Mesothelial cell of epicardium (in vitro differentiated cells): ENCODE measurements at regions not wholly inside any gene's neighbourhood (a gene's known extent, or its start where the extent isn't known, plus 50 kb on each side); places are given as distances from the start of the nearest gene placed in this dataset.

Source experiments
- DNase-seq, 2 experiments: peaks; one replicate each; pipeline ENCODE4 v3.0.0; 2021; ENCODE audit warnings: low spot score in 2 of 2; ENCODE audit not compliant: unreplicated experiment in 2 of 2
- H3K27ac Mint-ChIP-seq: 2 replicates; pipeline ENCODE4 v1.8.0; 2021; ENCODE audit warnings: mixed read lengths
- H3K27me3 Mint-ChIP-seq: 2 replicates; pipeline ENCODE4 v1.8.0; 2021; ENCODE audit warnings: low read depth, mixed read lengths
- H3K36me3 Mint-ChIP-seq: 2 replicates; pipeline ENCODE4 v1.8.0; 2021; ENCODE audit warnings: mixed read lengths
- H3K4me1 Mint-ChIP-seq: 2 replicates; pipeline ENCODE4 v1.8.0; 2021; ENCODE audit warnings: mixed read lengths
- H3K4me3 Mint-ChIP-seq: 2 replicates; pipeline ENCODE4 v1.8.0; 2021; ENCODE audit warnings: mild to moderate bottlenecking, moderate library complexity, mixed read lengths
- H3K9me3 Mint-ChIP-seq: 2 replicates; pipeline ENCODE4 v1.8.0; 2021; ENCODE audit warnings: mixed read lengths
- TF ChIP-seq, protein P1 (sequence below): fragments of 200-600 bp; sonication (generic); IDR thresholded peaks from one replicate; pipeline ENCODE4 v1.5.0; 2021; ENCODE audit warnings: antibody characterized with exemption; ENCODE audit not compliant: unreplicated experiment

DNA sequence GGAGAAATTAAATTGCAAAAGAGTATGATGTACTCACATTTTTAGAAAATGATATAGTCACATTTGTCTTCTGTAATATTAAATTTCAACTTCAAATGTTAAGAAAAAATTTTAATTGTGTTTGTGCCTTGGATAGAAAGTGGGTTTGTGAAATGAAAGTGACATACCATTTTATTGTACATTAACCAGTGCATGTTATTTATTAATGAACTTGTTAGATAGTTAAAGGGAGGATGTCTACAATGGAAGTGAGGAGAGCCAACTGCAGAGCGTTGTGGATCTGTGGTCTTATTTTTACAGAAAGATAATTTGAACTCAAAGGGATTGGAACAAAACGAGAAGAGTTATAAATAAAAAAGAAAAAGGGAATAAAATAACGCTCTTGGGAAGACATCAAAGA lies 291.7 kb downstream of the ARL4A start:
- no peak for DNase-seq
- H3K4me3 Mint-ChIP-seq, result no peak overlapping the region
- H3K27ac Mint-ChIP-seq, result no peak overlapping the region
- TF ChIP-seq, protein P1, sequence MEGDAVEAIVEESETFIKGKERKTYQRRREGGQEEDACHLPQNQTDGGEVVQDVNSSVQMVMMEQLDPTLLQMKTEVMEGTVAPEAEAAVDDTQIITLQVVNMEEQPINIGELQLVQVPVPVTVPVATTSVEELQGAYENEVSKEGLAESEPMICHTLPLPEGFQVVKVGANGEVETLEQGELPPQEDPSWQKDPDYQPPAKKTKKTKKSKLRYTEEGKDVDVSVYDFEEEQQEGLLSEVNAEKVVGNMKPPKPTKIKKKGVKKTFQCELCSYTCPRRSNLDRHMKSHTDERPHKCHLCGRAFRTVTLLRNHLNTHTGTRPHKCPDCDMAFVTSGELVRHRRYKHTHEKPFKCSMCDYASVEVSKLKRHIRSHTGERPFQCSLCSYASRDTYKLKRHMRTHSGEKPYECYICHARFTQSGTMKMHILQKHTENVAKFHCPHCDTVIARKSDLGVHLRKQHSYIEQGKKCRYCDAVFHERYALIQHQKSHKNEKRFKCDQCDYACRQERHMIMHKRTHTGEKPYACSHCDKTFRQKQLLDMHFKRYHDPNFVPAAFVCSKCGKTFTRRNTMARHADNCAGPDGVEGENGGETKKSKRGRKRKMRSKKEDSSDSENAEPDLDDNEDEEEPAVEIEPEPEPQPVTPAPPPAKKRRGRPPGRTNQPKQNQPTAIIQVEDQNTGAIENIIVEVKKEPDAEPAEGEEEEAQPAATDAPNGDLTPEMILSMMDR, result no peak
- H3K27me3 Mint-ChIP-seq, result no peaks in the 10 kb centered on the region
- peaks cover 5% of the 10 kb centered on the region for H3K4me1 Mint-ChIP-seq
- peaks cover 21% of the 10 kb centered on the region for H3K9me3 Mint-ChIP-seq
- H3K36me3 Mint-ChIP-seq, result peaks cover 1% of the 10 kb centered on the region

DNA sequence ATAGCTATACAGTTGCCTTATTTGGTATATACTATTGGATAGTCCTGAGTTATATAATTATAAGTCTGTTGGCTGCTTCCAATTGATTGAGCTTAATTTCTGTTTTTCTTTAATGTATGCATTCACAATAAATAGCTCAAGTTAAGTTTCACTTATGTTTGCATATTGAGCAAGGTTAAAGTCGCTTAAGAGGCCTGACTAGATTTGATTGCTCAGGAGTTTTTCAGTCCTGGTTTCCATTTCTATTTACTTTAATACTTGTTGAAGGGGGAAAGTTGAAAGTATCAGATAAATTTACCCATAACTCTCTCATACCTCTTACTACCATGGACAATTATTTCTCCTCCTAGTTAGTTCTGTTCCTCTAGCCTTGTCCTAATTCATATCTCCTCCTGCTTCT lies 294.7 kb downstream of the ARL4A start:
- TF ChIP-seq, protein P1, result no peak
- peaks cover 3% of the 10 kb centered on the region for H3K9me3 Mint-ChIP-seq
- peaks cover 14% of the 10 kb centered on the region for H3K4me1 Mint-ChIP-seq
- H3K27me3 Mint-ChIP-seq, result no peaks in the 10 kb centered on the region
- H3K27ac Mint-ChIP-seq, result no peak overlapping the region
- H3K36me3 Mint-ChIP-seq, result no peaks in the 10 kb centered on the region
- no peak overlapping the region for H3K4me3 Mint-ChIP-seq
- no peak for DNase-seq

GRCh38 chr7:12984117-12984516 lies 296.7 kb downstream of the ARL4A start:
- Mint-ChIP-seq H3K9me3 (peaks cover 3% of the 10 kb centered on the region), H3K27ac (no peak overlapping the region), H3K4me3 (no peak overlapping the region), H3K4me1 (peaks cover 15% of the 10 kb centered on the region), H3K27me3 (no peaks in the 10 kb centered on the region), H3K36me3 (no peaks in the 10 kb centered on the region)
- DNase-seq, result no peak
- TF ChIP-seq, protein P1, result no peak

GRCh38 chr7:12985228-12985627 lies 297.8 kb downstream of the ARL4A start:
- no peak overlapping the region for H3K4me3 Mint-ChIP-seq
- H3K4me1 Mint-ChIP-seq, result peaks cover 22% of the 10 kb centered on the region
- DNase-seq, result no peak
- no peak overlapping the region for H3K27ac Mint-ChIP-seq
- H3K36me3 Mint-ChIP-seq, result no peaks in the 10 kb centered on the region
- H3K9me3 Mint-ChIP-seq, result peaks cover 4% of the 10 kb centered on the region
- TF ChIP-seq, protein P1, result no peak
- H3K27me3 Mint-ChIP-seq, result no peaks in the 10 kb centered on the region

DNA sequence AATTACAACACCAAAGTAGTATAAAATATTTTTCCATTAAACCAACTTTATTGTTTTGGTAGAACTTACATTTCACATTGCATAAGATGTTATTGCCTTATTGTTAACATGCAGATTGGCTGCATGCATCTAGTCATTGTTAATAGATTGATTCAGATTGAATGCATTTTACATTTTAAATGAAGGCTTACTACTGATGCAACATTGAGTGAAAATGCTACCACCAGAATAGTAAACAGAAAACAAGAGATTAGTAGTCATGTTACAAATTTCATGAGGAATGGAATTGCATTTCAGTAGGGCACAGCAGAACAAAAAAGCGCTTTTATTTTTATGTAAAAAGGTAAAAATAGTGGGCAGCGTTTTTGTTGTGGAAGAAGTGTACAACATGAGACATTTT lies 298.3 kb downstream of the ARL4A start:
- H3K27ac Mint-ChIP-seq, result no peak overlapping the region
- TF ChIP-seq, protein P1, result no peak
- H3K4me3 Mint-ChIP-seq, result no peak overlapping the region
- peaks cover 8% of the 10 kb centered on the region for H3K9me3 Mint-ChIP-seq
- H3K36me3 Mint-ChIP-seq, result no peaks in the 10 kb centered on the region
- DNase-seq, result no peak
- peaks cover 22% of the 10 kb centered on the region for H3K4me1 Mint-ChIP-seq
- no peaks in the 10 kb centered on the region for H3K27me3 Mint-ChIP-seq

GRCh38 chr7:12987238-12987637 lies 299.8 kb downstream of the ARL4A start:
- Mint-ChIP-seq H3K27ac (no peak overlapping the region), H3K9me3 (peaks cover 8% of the 10 kb centered on the region), H3K36me3 (no peaks in the 10 kb centered on the region), H3K27me3 (no peaks in the 10 kb centered on the region), H3K4me1 (peaks cover 22% of the 10 kb centered on the region), H3K4me3 (no peak overlapping the region)
- TF ChIP-seq, protein P1, result no peak
- DNase-seq, result no peak
